Naive thymus-derived CD4-positive, alpha-beta T cell (primary cell): ENCODE measurements at regions not wholly inside any gene's neighbourhood (a gene's known extent, or its start where the extent isn't known, plus 50 kb on each side); places are given as distances from the start of the nearest gene placed in this dataset.

ENCODE experiments used
- ATAC-seq: fragments of 150-1000 bp; cut with Tn5 transposase; 2 replicates; pipeline ENCODE4 v1.10.0; 2021; ENCODE audit warnings: mild to moderate bottlenecking, moderate library complexity
- CTCF ChIA-PET: fragments of 350-600 bp; sonication (Branson Sonifier 250); formaldehyde crosslinking; loops from one replicate; lab custom pipeline; 2021; ENCODE audit warnings: antibody characterized with exemption; lab: Charles Lee
- POLR2A ChIA-PET: fragments of 350-600 bp; sonication (Branson Sonifier 250); formaldehyde crosslinking; loops from one replicate; lab custom pipeline; 2021; ENCODE audit warnings: antibody characterized with exemption, inconsistent platforms; lab: Charles Lee
- DNase-seq, 9 donors: peaks; one replicate each; pipeline versions ENCODE4 v3.0.0 to v3.0.0-alpha.2; 2020 to 2022; ENCODE audit warnings: mixed read lengths in 1 of 9
- H3K27ac ChIP-seq: one replicate; pipeline ENCODE4 v1.7.0; 2013; ENCODE audit warnings: mild to moderate bottlenecking, low read depth, low read length, moderate library complexity
- H3K27me3 ChIP-seq, 2 donors: one replicate each; pipeline ENCODE4 v1.7.0; 2013; ENCODE audit warnings: low read length in 2 of 2, mild to moderate bottlenecking in 2 of 2, moderate library complexity in 2 of 2; ENCODE audit not compliant: control insufficient read depth in 2 of 2, insufficient read depth in 2 of 2
- H3K36me3 ChIP-seq, 3 experiments: 1 replicate in 2 of 3; 2 replicates in 1 of 3; pipeline ENCODE4 v1.7.0; 2013; ENCODE audit warnings: low read length in 3 of 3, mild to moderate bottlenecking in 3 of 3, moderate library complexity in 1 of 3; ENCODE audit not compliant: insufficient read depth in 3 of 3, control insufficient read depth in 2 of 3
- H3K4me1 ChIP-seq, 2 donors: one replicate each; pipeline ENCODE4 v1.7.0; 2013; ENCODE audit warnings: low read length in 2 of 2, mild to moderate bottlenecking in 2 of 2, moderate library complexity in 1 of 2; ENCODE audit not compliant: control insufficient read depth in 2 of 2, insufficient read depth in 2 of 2
- H3K4me3 ChIP-seq: 2 replicates; pipeline ENCODE4 v1.7.0; 2013; ENCODE audit warnings: mild to moderate bottlenecking, low read length
- H3K9me3 ChIP-seq, 3 experiments: 1 replicate in 2 of 3; 2 replicates in 1 of 3; pipeline ENCODE4 v1.7.0; 2013; ENCODE audit warnings: low read length in 3 of 3; ENCODE audit not compliant: control insufficient read depth in 2 of 3
- H3K27ac Mint-ChIP-seq, 9 donors: one replicate each; pipeline ENCODE4 v1.8.0; 2020 to 2022; ENCODE audit warnings: mixed read lengths in 9 of 9, mild to moderate bottlenecking in 8 of 9, moderate library complexity in 5 of 9, inconsistent platforms in 2 of 9
- H3K27me3 Mint-ChIP-seq, 5 donors: one replicate each; pipeline ENCODE4 v1.8.0; 2021 to 2022; ENCODE audit warnings: mixed read lengths in 5 of 5, mild to moderate bottlenecking in 1 of 5
- H3K36me3 Mint-ChIP-seq, 5 donors: one replicate each; pipeline ENCODE4 v1.8.0; 2020 to 2022; ENCODE audit warnings: mixed read lengths in 5 of 5, mild to moderate bottlenecking in 3 of 5, inconsistent platforms in 1 of 5
- H3K4me1 Mint-ChIP-seq, 7 donors: one replicate each; pipeline ENCODE4 v1.8.0; 2020 to 2022; ENCODE audit warnings: mixed read lengths in 7 of 7, mild to moderate bottlenecking in 3 of 7, inconsistent platforms in 1 of 7
- H3K4me3 Mint-ChIP-seq, 10 donors: one replicate each; pipeline ENCODE4 v1.8.0; 2020 to 2022; ENCODE audit warnings: mild to moderate bottlenecking in 10 of 10, mixed read lengths in 10 of 10, moderate library complexity in 6 of 10, inconsistent platforms in 2 of 10
- H3K9me3 Mint-ChIP-seq, 11 donors: one replicate each; pipeline ENCODE4 v1.8.0; 2020 to 2022; ENCODE audit warnings: mixed read lengths in 11 of 11, mild to moderate bottlenecking in 4 of 11, inconsistent platforms in 1 of 11, moderate library complexity in 1 of 11
- intact Hi-C, 2 donors: fragments of 100-400 bp; cut with micrococcal nuclease; formaldehyde crosslinking; loops; one replicate each; pipeline ENCODE4 v1.15.1; 2023

DNA sequence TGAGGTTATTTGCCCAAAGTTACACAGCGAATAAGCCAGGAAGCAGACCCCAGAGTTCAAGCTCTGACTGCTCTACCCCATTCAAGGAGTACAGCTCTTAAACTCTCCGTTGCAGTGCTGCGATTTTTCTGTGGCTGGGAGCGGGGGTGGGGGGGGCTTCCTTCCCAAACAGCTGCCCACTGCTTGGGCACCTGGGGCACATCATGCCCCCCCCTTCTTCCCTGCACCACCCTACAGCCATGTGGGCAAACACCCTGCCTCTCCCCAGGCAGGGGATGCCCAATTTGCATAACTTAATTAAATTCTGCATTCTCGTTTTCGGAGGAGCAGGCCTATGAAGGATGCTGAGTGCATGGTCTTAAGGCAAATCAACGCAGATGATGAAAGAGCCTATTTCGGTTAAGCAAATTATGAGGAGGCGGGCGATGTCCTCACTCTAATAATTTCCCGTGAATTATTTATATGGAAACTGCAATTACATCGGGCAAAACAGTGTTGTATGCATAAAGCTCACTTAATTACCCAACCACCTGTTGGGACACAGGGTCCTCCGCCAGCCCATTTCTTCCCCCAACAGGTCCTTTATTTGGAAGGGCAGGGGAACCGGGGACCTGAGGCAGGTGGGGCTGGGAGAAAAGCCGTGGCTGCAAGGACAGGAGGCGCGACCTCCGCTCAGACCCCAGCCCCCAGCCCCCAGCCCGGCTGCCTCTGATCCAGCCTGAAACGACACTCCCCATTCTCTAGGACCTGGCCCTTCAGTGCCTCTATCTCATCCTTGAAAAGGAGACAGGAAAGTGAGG lies 610.5 kb downstream of the BUD13 start:
- H3K27ac ChIP-seq, result no peak overlapping the region
- Mint-ChIP-seq H3K9me3 (peaks cover 0 to 4% (median 0%) of the 10 kb centered on the region in 11 donors), H3K27ac (no peak overlapping the region), H3K27me3 (peaks cover 0 to 42% (median 16%) of the 10 kb centered on the region in 5 donors), H3K36me3 (no peaks in the 10 kb centered on the region), H3K4me1 (no peaks in the 10 kb centered on the region), H3K4me3 (no peak overlapping the region)
- H3K9me3 ChIP-seq, result no peaks in the 10 kb centered on the region
- H3K4me3 ChIP-seq, result no peak overlapping the region
- H3K36me3 ChIP-seq, result no peaks in the 10 kb centered on the region
- DNase-seq (no peak), ATAC-seq (no peak)
- POLR2A ChIA-PET, result no interaction called here
- H3K27me3 ChIP-seq, result no peaks in the 10 kb centered on the region
- intact Hi-C loops, result no loop called here
- CTCF ChIA-PET, result no interaction called here
- H3K4me1 ChIP-seq, result no peaks in the 10 kb centered on the region

- Mint-ChIP-seq H3K36me3 (no peaks in the 10 kb centered on the region), H3K27ac (no peak overlapping the region), H3K27me3 (peaks cover 0 to 36% (median 25%) of the 10 kb centered on the region in 5 donors), H3K4me3 (no peak overlapping the region), H3K9me3 (peaks cover 0 to 25% (median 4%) of the 10 kb centered on the region in 11 donors), H3K4me1 (no peaks in the 10 kb centered on the region)
- no peak for DNase-seq
- ChIA-PET POLR2A (no interaction called here), CTCF (no interaction called here)
- intact Hi-C loops, result no loop called here
- no peak for ATAC-seq
- Histone ChIP-seq H3K27me3 (no peaks in the 10 kb centered on the region), H3K4me1 (no peaks in the 10 kb centered on the region), H3K27ac (no peak overlapping the region), H3K4me3 (no peak overlapping the region), H3K9me3 (no peaks in the 10 kb centered on the region), H3K36me3 (no peaks in the 10 kb centered on the region)
Measured at GRCh38 chr11:116148645-116149044, 624.1 kb downstream of the BUD13 start.

DNA sequence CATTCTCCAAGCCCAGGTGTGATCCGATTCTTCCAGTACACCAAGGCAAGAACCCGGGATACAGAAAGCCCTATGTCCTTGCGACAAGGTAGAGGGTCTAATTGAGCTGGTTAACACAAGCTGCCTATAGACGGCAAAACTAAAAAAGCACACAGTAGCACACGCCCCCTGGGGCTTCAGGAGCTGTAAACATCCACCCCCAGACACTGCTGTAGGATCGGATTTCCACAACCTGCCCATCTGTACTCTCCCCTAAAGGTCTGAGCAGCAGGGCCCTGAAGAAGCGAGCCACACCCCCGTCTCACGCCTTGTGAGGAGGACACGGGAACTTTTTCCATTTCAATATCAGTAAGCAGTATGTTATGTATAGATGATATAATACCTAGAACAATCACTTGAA lies 624.7 kb downstream of the BUD13 start:
- Histone ChIP-seq H3K36me3 (no peaks in the 10 kb centered on the region), H3K27ac (no peak overlapping the region), H3K4me1 (no peaks in the 10 kb centered on the region), H3K4me3 (no peak overlapping the region), H3K9me3 (no peaks in the 10 kb centered on the region), H3K27me3 (no peaks in the 10 kb centered on the region)
- ChIA-PET CTCF (no interaction called here), POLR2A (no interaction called here)
- ATAC-seq (no peak), DNase-seq (no peak)
- no peak overlapping the region for H3K27ac Mint-ChIP-seq
- H3K4me1 Mint-ChIP-seq, result no peaks in the 10 kb centered on the region
- peaks cover 0 to 36% (median 23%) of the 10 kb centered on the region in 5 donors for H3K27me3 Mint-ChIP-seq
- no peaks in the 10 kb centered on the region for H3K36me3 Mint-ChIP-seq
- no peak overlapping the region for H3K4me3 Mint-ChIP-seq
- intact Hi-C loops, result no loop called here
- peaks cover 0 to 25% (median 4%) of the 10 kb centered on the region in 11 donors for H3K9me3 Mint-ChIP-seq

DNA sequence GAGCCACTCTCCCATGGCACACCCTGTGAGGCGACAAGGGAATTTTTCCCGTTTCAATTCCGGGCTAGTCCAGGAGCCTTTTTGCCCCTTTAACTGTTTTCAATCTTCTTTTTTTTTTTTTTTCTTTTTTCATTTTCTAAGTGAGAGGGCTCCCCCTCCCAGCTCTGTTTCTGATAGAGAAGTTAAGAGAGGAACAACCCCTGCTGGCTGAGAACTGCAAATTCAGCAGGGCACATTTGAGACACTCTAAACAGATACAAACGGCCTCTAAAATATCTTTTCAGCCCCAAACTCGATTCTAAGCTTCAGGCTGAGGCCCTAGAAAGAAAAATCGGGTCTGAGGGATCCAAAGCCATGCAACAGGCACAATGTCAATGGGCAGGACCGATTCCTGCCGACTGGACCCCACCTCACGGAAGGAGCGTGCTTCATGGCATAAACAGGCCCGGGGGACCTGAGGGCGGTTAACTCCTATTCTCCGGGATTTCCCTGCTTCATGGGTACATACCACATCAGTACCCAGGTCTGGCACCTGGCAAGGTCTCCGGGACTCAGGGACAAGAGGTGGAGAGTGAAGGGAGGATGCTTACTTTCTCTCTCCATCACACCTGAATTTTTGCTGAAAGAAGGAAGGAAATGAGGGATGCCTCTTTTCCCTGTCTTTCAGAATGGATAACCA lies 627.5 kb downstream of the BUD13 start:
- no peaks in the 10 kb centered on the region for H3K9me3 ChIP-seq
- no peak overlapping the region for H3K27ac ChIP-seq
- ChIA-PET POLR2A (no interaction called here), CTCF (no interaction called here)
- no peaks in the 10 kb centered on the region for H3K36me3 ChIP-seq
- intact Hi-C loops, result no loop called here
- no peak overlapping the region for H3K4me3 ChIP-seq
- H3K4me1 Mint-ChIP-seq, result no peaks in the 10 kb centered on the region
- H3K27ac Mint-ChIP-seq, result no peak overlapping the region
- ATAC-seq, result no peak
- peaks cover 0 to 15% (median 0%) of the 10 kb centered on the region in 11 donors for H3K9me3 Mint-ChIP-seq
- peaks cover 4 to 31% (median 19%) of the 10 kb centered on the region in 5 donors for H3K27me3 Mint-ChIP-seq
- H3K36me3 Mint-ChIP-seq, result no peaks in the 10 kb centered on the region
- no peaks in the 10 kb centered on the region for H3K4me1 ChIP-seq
- no peak for DNase-seq
- H3K4me3 Mint-ChIP-seq, result no peak overlapping the region
- no peaks in the 10 kb centered on the region for H3K27me3 ChIP-seq

DNA sequence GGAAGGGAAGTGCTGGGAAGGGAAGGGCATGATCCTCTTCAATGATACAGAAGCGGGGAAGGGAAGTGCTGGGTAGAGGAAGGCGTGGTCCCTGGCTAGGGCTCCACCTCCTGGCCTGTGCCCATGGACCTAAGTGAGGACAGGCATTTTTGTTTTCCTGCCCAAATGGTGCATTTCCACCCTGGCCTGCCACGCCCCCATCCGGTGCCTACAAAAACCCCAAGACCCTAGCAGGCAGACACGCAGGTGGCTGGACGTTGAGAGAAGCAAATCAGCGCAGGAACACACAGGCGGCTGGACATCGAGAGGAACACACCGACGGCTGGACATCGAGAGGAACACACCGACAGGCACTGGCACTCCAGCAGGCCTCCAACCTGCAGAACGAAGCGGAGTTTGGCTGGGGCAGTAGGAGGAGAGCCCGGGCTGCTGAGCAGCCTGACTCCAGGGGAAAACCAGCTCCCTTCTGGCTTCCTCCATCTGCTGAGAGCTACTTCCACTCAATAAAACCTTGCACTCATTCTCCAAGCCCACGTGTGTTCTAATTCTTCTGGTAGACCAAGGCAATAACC lies 628.3 kb downstream of the BUD13 start:
- Histone ChIP-seq H3K36me3 (no peaks in the 10 kb centered on the region), H3K27me3 (no peaks in the 10 kb centered on the region), H3K4me3 (no peak overlapping the region), H3K4me1 (no peaks in the 10 kb centered on the region), H3K9me3 (no peaks in the 10 kb centered on the region), H3K27ac (no peak overlapping the region)
- peaks cover 4 to 32% (median 19%) of the 10 kb centered on the region in 5 donors for H3K27me3 Mint-ChIP-seq
- H3K4me1 Mint-ChIP-seq, result no peaks in the 10 kb centered on the region
- ChIA-PET POLR2A (no interaction called here), CTCF (no interaction called here)
- intact Hi-C loops, result no loop called here
- ATAC-seq, result no peak
- H3K9me3 Mint-ChIP-seq, result peaks cover 0 to 15% (median 0%) of the 10 kb centered on the region in 11 donors
- no peak for DNase-seq
- no peak overlapping the region for H3K4me3 Mint-ChIP-seq
- H3K27ac Mint-ChIP-seq, result no peak overlapping the region
- H3K36me3 Mint-ChIP-seq, result no peaks in the 10 kb centered on the region

GRCh38 chr11:116138280-116138679 lies 634.1 kb upstream of the CADM1 start:
- no peaks in the 10 kb centered on the region for H3K36me3 ChIP-seq
- POLR2A ChIA-PET, result no interaction called here

More at GRCh38 chr11:116138280-116138679, 634.1 kb upstream of the CADM1 start:
- H3K9me3 Mint-ChIP-seq, result peaks cover 0 to 6% (median 0%) of the 10 kb centered on the region in 11 donors
- peaks cover 4 to 21% (median 15%) of the 10 kb centered on the region in 5 donors for H3K27me3 Mint-ChIP-seq
- Histone ChIP-seq H3K27ac (no peak overlapping the region), H3K9me3 (no peaks in the 10 kb centered on the region), H3K4me1 (no peaks in the 10 kb centered on the region), H3K27me3 (no peaks in the 10 kb centered on the region), H3K4me3 (no peak overlapping the region)
- no peak overlapping the region for H3K27ac Mint-ChIP-seq
- DNase-seq (no peak), ATAC-seq (no peak)
- CTCF ChIA-PET, result no interaction called here
- no peak overlapping the region for H3K4me3 Mint-ChIP-seq
- H3K36me3 Mint-ChIP-seq, result no peaks in the 10 kb centered on the region
- intact Hi-C loops, result no loop called here
- H3K4me1 Mint-ChIP-seq, result no peaks in the 10 kb centered on the region
